SK-N-MC (cell line): ENCODE measurements at regions not wholly inside any gene's neighbourhood (a gene's known extent, or its start where the extent isn't known, plus 50 kb on each side); places are given as distances from the start of the nearest gene placed in this dataset.

ENCODE experiments used
- EZH2 ChIP-seq: fragments of 200-600 bp; sonication (generic); IDR thresholded peaks from one replicate; pipeline ENCODE4 v1.6.1; 2017; ENCODE audit warnings: antibody characterized with exemption
- FOXP2 ChIP-seq: optimal IDR thresholded peaks from 2 replicates; pipeline ENCODE3; 2011; ENCODE audit warnings: mild to moderate bottlenecking, moderate library complexity; ENCODE audit not compliant: insufficient read depth; ENCODE audit errors: extremely low read length, control extremely low read depth
- POLR2AphosphoS5 ChIP-seq: IDR thresholded peaks from 2 replicates; pipeline ENCODE4 v1.6.1; 2012; ENCODE audit warnings: mild to moderate bottlenecking, low read depth, low read length, borderline replicate concordance

DNA sequence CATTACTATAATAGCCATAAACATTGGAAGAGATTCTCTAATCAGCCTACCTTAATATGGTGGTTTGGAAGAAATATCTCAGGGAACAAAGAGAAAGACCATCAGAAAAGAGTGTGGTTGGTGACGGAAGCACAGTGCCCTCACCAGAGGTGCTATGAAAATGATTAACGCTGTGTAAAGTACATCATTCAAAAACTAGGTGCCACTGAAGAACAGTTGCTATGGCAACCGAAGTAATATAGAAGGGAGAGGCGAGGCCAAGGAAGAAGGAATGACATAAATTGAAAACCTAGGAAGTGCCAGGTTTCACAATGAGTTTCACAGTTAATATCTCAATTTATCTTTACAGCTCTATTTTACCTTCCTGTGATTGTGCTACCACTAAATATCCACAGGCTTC lies 57.0 kb upstream of the ARSJ start:
- TF ChIP-seq EZH2 (no peak), POLR2AphosphoS5 (no peak), FOXP2 (no peak)
